ENCODE measurements at regions not wholly inside any gene's neighbourhood (a gene's known extent, or its start where the extent isn't known, plus 50 kb on each side); places are given as distances from the start of the nearest gene placed in this dataset.
"Not testable (repeated sequence)": the region's sequence is repeated elsewhere in the genome, so short reads cannot be mapped to it uniquely, and the experiment has no call there.

GRCh38 chr2:14776216-14776615 is 143.7 kb downstream of the LRATD1 start:
- Histone ChIP-seq H3K36me3 (ENCODE audit: control insufficient read depth, insufficient read depth, low read length) (no peaks in the 10 kb centered on the region), H3K4me1 (ENCODE audit: control insufficient read depth, insufficient read depth, low read length) (no peaks in the 10 kb centered on the region), H3K4me3 (ENCODE audit: low read length) (no peak overlapping the region), H3K27me3 (ENCODE audit: control insufficient read depth, insufficient read depth, low read length) (no peaks in the 10 kb centered on the region), H3K9me3 (replicated peaks; ENCODE audit: control insufficient read depth, low read depth, low read length) (no peaks in the 10 kb centered on the region), H3K27ac (ENCODE audit: low read length) (no peak overlapping the region)
- WGBS (ENCODE audit: insufficient coverage): 63% methylated on average over 1 of the region's 1 CpG
- no peak for DNase-seq

- Histone ChIP-seq H3K36me3 (ENCODE audit: control insufficient read depth, insufficient read depth, low read length) (no peaks in the 10 kb centered on the region), H3K27me3 (ENCODE audit: control insufficient read depth, insufficient read depth, low read length) (no peaks in the 10 kb centered on the region), H3K9me3 (replicated peaks; ENCODE audit: control insufficient read depth, low read depth, low read length) (no peaks in the 10 kb centered on the region), H3K4me1 (ENCODE audit: control insufficient read depth, insufficient read depth, low read length) (no peaks in the 10 kb centered on the region), H3K4me3 (ENCODE audit: low read length) (no peak overlapping the region), H3K27ac (ENCODE audit: low read length) (no peak overlapping the region)
- no peak for DNase-seq
- WGBS (ENCODE audit: insufficient coverage): no CpG with 5 or more reads among the region's 2 CpGs
Observed at GRCh38 chr2:14778015-14778414, 145.5 kb downstream of the LRATD1 start.

- 64% methylated on average over 4 of the region's 4 CpGs for WGBS (ENCODE audit: insufficient coverage)
- Histone ChIP-seq H3K36me3 (ENCODE audit: control insufficient read depth, insufficient read depth, low read length) (no peaks in the 10 kb centered on the region), H3K9me3 (replicated peaks; ENCODE audit: control insufficient read depth, low read depth, low read length) (no peaks in the 10 kb centered on the region), H3K4me3 (ENCODE audit: low read length) (no peak overlapping the region), H3K27me3 (ENCODE audit: control insufficient read depth, insufficient read depth, low read length) (no peaks in the 10 kb centered on the region), H3K27ac (ENCODE audit: low read length) (no peak overlapping the region), H3K4me1 (ENCODE audit: control insufficient read depth, insufficient read depth, low read length) (no peaks in the 10 kb centered on the region)
- no peak for DNase-seq
Observed at GRCh38 chr2:14779252-14779651, 146.7 kb downstream of the LRATD1 start.

DNA sequence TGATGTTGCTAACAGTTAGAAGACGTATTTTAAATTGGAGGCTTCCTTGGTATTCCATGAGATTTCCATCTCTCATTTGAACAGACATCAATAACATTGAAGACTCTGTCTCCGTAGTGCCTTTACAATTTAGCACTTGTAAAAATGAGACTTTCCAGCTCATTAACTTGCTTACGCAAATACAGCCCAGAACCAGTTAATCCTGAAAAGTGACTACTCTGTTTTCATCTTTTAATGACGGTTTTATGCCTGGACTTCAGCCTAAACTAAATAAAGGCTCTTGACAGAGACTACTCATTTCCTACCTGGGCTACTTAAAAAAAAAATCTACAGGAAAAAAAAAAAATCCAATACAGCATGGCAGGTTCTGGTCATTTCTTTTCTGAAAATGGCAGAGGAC is 148.6 kb downstream of the LRATD1 start:
- no peaks in the 10 kb centered on the region for H3K4me1 ChIP-seq (ENCODE audit: control insufficient read depth, insufficient read depth, low read length)
- no peak overlapping the region for H3K27ac ChIP-seq (ENCODE audit: low read length)
- no peaks in the 10 kb centered on the region for H3K9me3 ChIP-seq (replicated peaks; ENCODE audit: control insufficient read depth, low read depth, low read length)
- no peak overlapping the region for H3K4me3 ChIP-seq (ENCODE audit: low read length)
- DNase-seq: no peak
- H3K36me3 ChIP-seq (ENCODE audit: control insufficient read depth, insufficient read depth, low read length): no peaks in the 10 kb centered on the region
- WGBS (ENCODE audit: insufficient coverage): 57% methylated on average over 1 of the region's 4 CpGs
- no peaks in the 10 kb centered on the region for H3K27me3 ChIP-seq (ENCODE audit: control insufficient read depth, insufficient read depth, low read length)

GRCh38 chr2:14788814-14789213 is 156.3 kb downstream of the LRATD1 start:
- H3K4me1 ChIP-seq (ENCODE audit: control insufficient read depth, insufficient read depth, low read length); H3K27ac ChIP-seq (ENCODE audit: low read length); H3K27me3 ChIP-seq (ENCODE audit: control insufficient read depth, insufficient read depth, low read length); DNase-seq; H3K36me3 ChIP-seq (ENCODE audit: control insufficient read depth, insufficient read depth, low read length); H3K4me3 ChIP-seq (ENCODE audit: low read length); H3K9me3 ChIP-seq (replicated peaks; ENCODE audit: control insufficient read depth, low read depth, low read length): not testable (repeated sequence)
- no CpG with 5 or more reads among the region's 9 CpGs for WGBS (ENCODE audit: insufficient coverage)

DNA sequence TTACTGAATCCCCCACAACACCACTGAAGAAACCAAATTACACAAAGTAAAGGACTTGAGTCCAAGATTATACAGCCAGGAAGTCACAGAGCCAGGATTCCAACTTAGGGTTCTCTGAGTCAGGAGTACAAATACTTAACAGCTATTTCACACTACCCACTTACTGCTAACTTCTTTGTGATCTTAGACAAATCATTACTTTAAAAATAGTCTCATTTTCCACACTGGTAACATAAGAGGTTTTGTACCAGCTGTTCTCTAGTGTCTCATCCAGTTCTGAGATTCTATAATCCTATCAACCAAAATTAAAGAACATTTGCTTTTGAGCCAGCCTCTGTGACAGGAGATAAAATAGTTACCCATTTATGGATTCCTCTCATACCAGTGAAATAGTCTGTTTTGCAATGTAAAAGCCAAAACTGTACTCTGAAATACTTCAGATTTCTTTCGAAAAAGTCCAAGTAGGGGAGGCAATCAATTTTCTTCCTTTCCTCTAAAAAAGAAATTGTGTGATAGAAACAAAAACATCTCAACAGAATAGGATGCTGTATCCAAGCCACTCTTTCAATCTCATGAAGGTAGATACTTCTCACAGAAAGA is 157.6 kb downstream of the LRATD1 start:
- H3K27ac ChIP-seq (ENCODE audit: low read length): no peak overlapping the region
- no peaks in the 10 kb centered on the region for H3K36me3 ChIP-seq (ENCODE audit: control insufficient read depth, insufficient read depth, low read length)
- H3K27me3 ChIP-seq (ENCODE audit: control insufficient read depth, insufficient read depth, low read length): no peaks in the 10 kb centered on the region
- WGBS (ENCODE audit: insufficient coverage): no CpG with 5 or more reads among the region's 1 CpG
- H3K9me3 ChIP-seq (replicated peaks; ENCODE audit: control insufficient read depth, low read depth, low read length): no peaks in the 10 kb centered on the region
- DNase-seq: peak; percentile 7
- no peak overlapping the region for H3K4me3 ChIP-seq (ENCODE audit: low read length)
- H3K4me1 ChIP-seq (ENCODE audit: control insufficient read depth, insufficient read depth, low read length): no peaks in the 10 kb centered on the region

GRCh38 chr2:14803994-14804393 is 171.5 kb downstream of the LRATD1 start:
- no peaks in the 10 kb centered on the region for H3K27me3 ChIP-seq (ENCODE audit: control insufficient read depth, insufficient read depth, low read length)
- no peak for DNase-seq
- no peak overlapping the region for H3K27ac ChIP-seq (ENCODE audit: low read length)

DNA sequence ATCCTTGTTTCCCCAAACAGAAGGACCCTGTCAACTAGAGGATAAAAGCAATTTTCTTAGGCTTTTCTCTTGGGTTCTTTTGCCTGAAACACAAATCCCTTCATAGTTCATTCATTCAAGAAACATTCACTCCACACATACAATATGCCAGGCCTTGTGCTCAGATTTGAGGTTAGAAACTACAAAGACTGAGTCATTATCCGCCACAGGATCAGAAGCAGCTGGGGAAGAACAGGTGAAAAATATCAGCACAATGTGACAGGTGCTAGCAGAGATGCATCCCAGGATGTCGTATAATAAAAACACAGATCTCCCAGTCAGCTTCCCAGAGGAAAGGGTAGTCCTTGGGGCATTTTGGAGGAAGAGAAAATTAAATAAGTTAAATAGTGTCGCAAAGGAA is 172.4 kb downstream of the LRATD1 start:
- Histone ChIP-seq H3K4me3 (ENCODE audit: low read length) (no peak overlapping the region), H3K4me1 (ENCODE audit: control insufficient read depth, insufficient read depth, low read length) (no peaks in the 10 kb centered on the region), H3K27me3 (ENCODE audit: control insufficient read depth, insufficient read depth, low read length) (no peaks in the 10 kb centered on the region), H3K9me3 (replicated peaks; ENCODE audit: control insufficient read depth, low read depth, low read length) (no peaks in the 10 kb centered on the region), H3K36me3 (ENCODE audit: control insufficient read depth, insufficient read depth, low read length) (no peaks in the 10 kb centered on the region), H3K27ac (ENCODE audit: low read length) (no peak overlapping the region)
- WGBS (ENCODE audit: insufficient coverage): 94% methylated on average over 1 of the region's 3 CpGs
- DNase-seq: no peak

More at GRCh38 chr2:14803994-14804393, 171.5 kb downstream of the LRATD1 start:
- no peak overlapping the region for H3K4me3 ChIP-seq (ENCODE audit: low read length)
- no peaks in the 10 kb centered on the region for H3K9me3 ChIP-seq (replicated peaks; ENCODE audit: control insufficient read depth, low read depth, low read length)
- no peaks in the 10 kb centered on the region for H3K4me1 ChIP-seq (ENCODE audit: control insufficient read depth, insufficient read depth, low read length)
- H3K36me3 ChIP-seq (ENCODE audit: control insufficient read depth, insufficient read depth, low read length): no peaks in the 10 kb centered on the region

- Histone ChIP-seq H3K4me1 (ENCODE audit: control insufficient read depth, insufficient read depth, low read length) (no peaks in the 10 kb centered on the region), H3K4me3 (ENCODE audit: low read length) (no peak overlapping the region), H3K9me3 (replicated peaks; ENCODE audit: control insufficient read depth, low read depth, low read length) (no peaks in the 10 kb centered on the region), H3K27ac (ENCODE audit: low read length) (no peak overlapping the region), H3K27me3 (ENCODE audit: control insufficient read depth, insufficient read depth, low read length) (no peaks in the 10 kb centered on the region), H3K36me3 (ENCODE audit: control insufficient read depth, insufficient read depth, low read length) (no peaks in the 10 kb centered on the region)
- peak; percentile 81 for DNase-seq
- WGBS (ENCODE audit: insufficient coverage): no CpG with 5 or more reads among the region's 4 CpGs
Observed at GRCh38 chr2:14806613-14807012, 174.1 kb downstream of the LRATD1 start.

DNA sequence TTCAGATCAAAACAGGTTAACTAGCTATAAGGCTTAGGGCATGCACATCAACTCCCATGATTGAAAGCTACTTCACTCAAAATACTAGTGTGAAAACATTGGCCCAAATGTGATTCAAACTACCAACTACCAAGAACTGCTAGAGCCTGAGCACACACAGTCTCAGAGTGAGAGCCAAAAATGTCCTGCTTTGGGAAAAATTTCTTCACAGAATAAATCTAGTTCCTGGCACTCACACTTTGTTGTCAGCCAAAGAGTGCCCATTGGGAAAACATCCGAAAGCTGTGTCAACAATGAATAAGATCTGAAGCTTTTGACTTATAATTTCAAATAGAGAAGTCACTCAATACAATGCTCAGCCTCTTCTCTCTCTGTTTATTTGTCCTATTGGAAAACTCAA is 182.7 kb downstream of the LRATD1 start:
- no CpG with 5 or more reads among the region's 1 CpG for WGBS (ENCODE audit: insufficient coverage)
- peaks cover 2% of the 10 kb centered on the region for H3K9me3 ChIP-seq (replicated peaks; ENCODE audit: control insufficient read depth, low read depth, low read length)
- no peak overlapping the region for H3K4me3 ChIP-seq (ENCODE audit: low read length)
- peaks cover 2% of the 10 kb centered on the region for H3K4me1 ChIP-seq (ENCODE audit: control insufficient read depth, insufficient read depth, low read length)
- no peaks in the 10 kb centered on the region for H3K27me3 ChIP-seq (ENCODE audit: control insufficient read depth, insufficient read depth, low read length)
- no peaks in the 10 kb centered on the region for H3K36me3 ChIP-seq (ENCODE audit: control insufficient read depth, insufficient read depth, low read length)
- DNase-seq: peak; percentile 76
- no peak overlapping the region for H3K27ac ChIP-seq (ENCODE audit: low read length)
